Neural cell (in vitro differentiated cells): ENCODE measurements at regions not wholly inside any gene's neighbourhood (a gene's known extent, or its start where the extent isn't known, plus 50 kb on each side); places are given as distances from the start of the nearest gene placed in this dataset.
"Not testable (repeated sequence)": the region's sequence is repeated elsewhere in the genome, so short reads cannot be mapped to it uniquely, and the experiment has no call there.

Experiments used
- EP300 ChIP-seq: fragments of 450-650 bp; conservative IDR thresholded peaks from 2 replicates; pipeline ENCODE4 v1.6.1; 2014; ENCODE audit warnings: antibody characterized with exemption, mild to moderate bottlenecking, moderate library complexity; ENCODE audit not compliant: poor library complexity, severe bottlenecking
- MXI1 ChIP-seq: fragments of 450-650 bp; conservative IDR thresholded peaks from 2 replicates; pipeline ENCODE4 v1.6.1; 2014; ENCODE audit warnings: antibody characterized with exemption, mild to moderate bottlenecking; ENCODE audit not compliant: poor library complexity, severe bottlenecking
- POLR2AphosphoS5 ChIP-seq: IDR thresholded peaks from 2 replicates; pipeline ENCODE4 v1.6.1; 2012
- RAD21 ChIP-seq: fragments of 450-650 bp; conservative IDR thresholded peaks from 2 replicates; pipeline ENCODE4 v1.6.1; 2014; ENCODE audit warnings: antibody characterized with exemption, mild to moderate bottlenecking, moderate library complexity
- SMC3 ChIP-seq: fragments of 450-650 bp; conservative IDR thresholded peaks from 2 replicates; pipeline ENCODE4 v1.6.1; 2014; ENCODE audit warnings: antibody characterized with exemption, mild to moderate bottlenecking, moderate library complexity; ENCODE audit not compliant: poor library complexity
- TAF1 ChIP-seq: IDR thresholded peaks from 2 replicates; pipeline ENCODE4 v1.6.1; 2012; ENCODE audit warnings: low read depth
- TF ChIP-seq, protein P1 (sequence below): fragments of 450-650 bp; IDR thresholded peaks from 2 replicates; pipeline ENCODE4 v1.5.1; 2014; ENCODE audit warnings: antibody characterized with exemption, mild to moderate bottlenecking, moderate library complexity; ENCODE audit not compliant: poor library complexity, severe bottlenecking

DNA sequence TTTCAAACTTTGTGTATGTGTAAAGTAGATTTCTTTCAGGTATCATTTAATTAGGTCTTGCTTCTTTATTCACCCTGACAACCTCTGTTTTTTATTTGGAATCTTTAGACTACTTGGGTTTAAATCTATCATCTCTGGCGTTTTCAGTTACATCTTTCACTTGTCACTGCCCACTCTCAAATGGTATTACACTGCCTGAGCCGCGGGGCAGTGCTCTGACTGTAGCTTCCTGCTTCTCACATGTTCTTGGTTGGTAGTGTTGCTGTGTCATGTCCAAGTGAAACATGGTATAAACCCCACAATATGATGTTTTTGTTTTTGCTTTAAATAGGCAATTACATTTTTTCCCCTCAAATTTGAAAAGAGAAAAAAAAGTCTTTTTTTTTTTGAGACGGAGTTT lies 68.3 kb downstream of the GOLGA6L22 start:
- TF ChIP-seq, protein P1, sequence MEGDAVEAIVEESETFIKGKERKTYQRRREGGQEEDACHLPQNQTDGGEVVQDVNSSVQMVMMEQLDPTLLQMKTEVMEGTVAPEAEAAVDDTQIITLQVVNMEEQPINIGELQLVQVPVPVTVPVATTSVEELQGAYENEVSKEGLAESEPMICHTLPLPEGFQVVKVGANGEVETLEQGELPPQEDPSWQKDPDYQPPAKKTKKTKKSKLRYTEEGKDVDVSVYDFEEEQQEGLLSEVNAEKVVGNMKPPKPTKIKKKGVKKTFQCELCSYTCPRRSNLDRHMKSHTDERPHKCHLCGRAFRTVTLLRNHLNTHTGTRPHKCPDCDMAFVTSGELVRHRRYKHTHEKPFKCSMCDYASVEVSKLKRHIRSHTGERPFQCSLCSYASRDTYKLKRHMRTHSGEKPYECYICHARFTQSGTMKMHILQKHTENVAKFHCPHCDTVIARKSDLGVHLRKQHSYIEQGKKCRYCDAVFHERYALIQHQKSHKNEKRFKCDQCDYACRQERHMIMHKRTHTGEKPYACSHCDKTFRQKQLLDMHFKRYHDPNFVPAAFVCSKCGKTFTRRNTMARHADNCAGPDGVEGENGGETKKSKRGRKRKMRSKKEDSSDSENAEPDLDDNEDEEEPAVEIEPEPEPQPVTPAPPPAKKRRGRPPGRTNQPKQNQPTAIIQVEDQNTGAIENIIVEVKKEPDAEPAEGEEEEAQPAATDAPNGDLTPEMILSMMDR = not testable (repeated sequence)
- not testable (repeated sequence) for TF ChIP-seq SMC3, TAF1, RAD21, MXI1, POLR2AphosphoS5, EP300
